ENCODE measurements at regions not wholly inside any gene's neighbourhood (a gene's known extent, or its start where the extent isn't known, plus 50 kb on each side); places are given as distances from the start of the nearest gene placed in this dataset.

- TF ChIP-seq CTCF (IDR thresholded peaks at IDR 0.05) (no peak), POLR2A (IDR thresholded peaks at IDR 0.05) (no peak)
These were observed 487.4 kb downstream of the TNS3 start for GRCh38 chr7:47094462-47094861.
